ENCODE measurements at regions not wholly inside any gene's neighbourhood (a gene's known extent, or its start where the extent isn't known, plus 50 kb on each side); places are given as distances from the start of the nearest gene placed in this dataset.

DNA sequence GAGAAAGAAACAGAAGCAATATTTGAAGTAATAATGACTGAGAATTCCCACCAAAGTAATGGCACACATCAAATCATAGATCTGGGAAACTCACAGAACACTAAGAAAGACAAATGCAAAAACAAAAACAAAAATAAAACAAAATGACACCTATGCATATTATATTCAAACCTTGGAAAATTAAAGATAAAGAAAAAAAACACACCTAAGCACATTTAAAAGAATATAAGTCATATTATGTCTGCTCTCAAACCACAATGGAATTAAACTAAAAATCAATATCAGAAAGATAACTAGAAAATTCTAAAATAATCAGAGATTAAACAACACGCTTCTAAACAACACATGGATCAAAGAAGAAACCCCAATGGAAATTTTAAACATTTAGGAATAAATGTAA is 59.7 kb upstream of the GALNT5 start:
- TF ChIP-seq POLR2A (IDR thresholded peaks at IDR 0.05) (no peak), POLR2AphosphoS5 (IDR thresholded peaks at IDR 0.05) (no peak)

All from sigmoid colon (tissue), 4 donors.